Aorta (tissue), 5 donors: ENCODE measurements at regions not wholly inside any gene's neighbourhood (a gene's known extent, or its start where the extent isn't known, plus 50 kb on each side); places are given as distances from the start of the nearest gene placed in this dataset.
"Not testable (repeated sequence)": the region's sequence is repeated elsewhere in the genome, so short reads cannot be mapped to it uniquely, and the experiment has no call there.

Experiments
- ATAC-seq: fragments of 200-7000 bp; cut with Tn5 transposase; one replicate; pipeline ENCODE4 v1.9.1; 2022; ENCODE audit warnings: moderate library complexity; ENCODE audit not compliant: low FRiP score
- DNase-seq, 2 donors: peaks; one replicate each; pipeline ENCODE4 v3.0.0-alpha.2; 2020
- H3K27ac ChIP-seq, 2 donors: one replicate each; pipeline ENCODE4 v1.5.1; 2013; ENCODE audit warnings: low read length in 2 of 2, mild to moderate bottlenecking in 2 of 2, moderate library complexity in 2 of 2, control low read depth in 1 of 2, inconsistent platforms in 1 of 2, low read depth in 1 of 2
- H3K27me3 ChIP-seq, 2 donors: one replicate each; pipeline ENCODE4 v1.6.1; 2013; ENCODE audit warnings: control low read depth in 1 of 2, low read length in 1 of 2, mild to moderate bottlenecking in 1 of 2, moderate library complexity in 1 of 2; ENCODE audit not compliant: insufficient read depth in 2 of 2, control insufficient read depth in 1 of 2
- H3K36me3 ChIP-seq, 2 donors: one replicate each; pipeline ENCODE4 v1.6.1; 2013; ENCODE audit warnings: control low read depth in 1 of 2, low read length in 1 of 2, mild to moderate bottlenecking in 1 of 2; ENCODE audit not compliant: insufficient read depth in 2 of 2, control insufficient read depth in 1 of 2
- H3K4me1 ChIP-seq, 2 donors: one replicate each; pipeline ENCODE4 v1.6.1; 2013; ENCODE audit warnings: low read length in 2 of 2, control low read depth in 1 of 2, mild to moderate bottlenecking in 1 of 2, moderate library complexity in 1 of 2; ENCODE audit not compliant: insufficient read depth in 2 of 2, control insufficient read depth in 1 of 2
- H3K4me3 ChIP-seq, 2 donors: one replicate each; pipeline ENCODE4 v1.5.1; 2013; ENCODE audit warnings: low read length in 2 of 2, control low read depth in 1 of 2, mild to moderate bottlenecking in 1 of 2
- H3K9me3 ChIP-seq: one replicate; pipeline ENCODE4 v1.6.1; 2013; ENCODE audit warnings: mild to moderate bottlenecking, low read length; ENCODE audit not compliant: control insufficient read depth
- WGBS, 2 donors: extraction: QIAGEN DNeasy Blood & Tissue Kit; methylation state at CpG; one replicate each; pipeline ENCODE4 v1.1.7; 2013; 5-methylcytosine and 5-hydroxymethylcytosine counted together
- intact Hi-C, 2 donors: fragments of 100-400 bp; cut with DNase I; formaldehyde crosslinking; loops; one replicate each; pipeline versions ENCODE4 v1.14.2 to v1.15.0; 2022
- donor health status: healthy with polysubstance abuse.
- donor health status: Bipolar disorder and iron deficiency.
- donor health status: DM: no; HTN: no; CAD: no.
- donor health status: DM: no; HTN: no; CAD: no.
- donor health status: DM: yes; HTN: yes; CAD: no.

- H3K4me3 ChIP-seq, H3K27me3 ChIP-seq, DNase-seq, H3K36me3 ChIP-seq, ATAC-seq, intact Hi-C loops, H3K4me1 ChIP-seq, H3K9me3 ChIP-seq, H3K27ac ChIP-seq: not testable (repeated sequence)
- WGBS, 2 donors = 97% methylated on average over 25 to 30 of the region's 30 CpGs
Observed at GRCh38 chr5:12573916-12574297, 669.7 kb upstream of the CTNND2 start.

- H3K9me3 ChIP-seq = peaks cover 2% of the 10 kb centered on the region
- no peaks in the 10 kb centered on the region for H3K27me3 ChIP-seq
- intact Hi-C loops = no loop called here
- H3K36me3 ChIP-seq = no peaks in the 10 kb centered on the region
- 66 to 86% methylated on average over 1 of the region's 1 CpG for WGBS, 2 donors
- no peak overlapping the region for H3K4me3 ChIP-seq
- ATAC-seq = no peak
- H3K4me1 ChIP-seq = no peaks in the 10 kb centered on the region
- no peak for DNase-seq
- no peak overlapping the region for H3K27ac ChIP-seq
Observed at GRCh38 chr5:12570688-12571087, 666.4 kb upstream of the CTNND2 start.

GRCh38 chr5:12566441-12566840 lies 662.2 kb upstream of the CTNND2 start:
- ATAC-seq = no peak
- Histone ChIP-seq H3K27ac (no peak overlapping the region), H3K27me3 (no peaks in the 10 kb centered on the region), H3K4me1 (no peaks in the 10 kb centered on the region), H3K9me3 (peaks cover 2% of the 10 kb centered on the region), H3K4me3 (no peak overlapping the region), H3K36me3 (no peaks in the 10 kb centered on the region)
- intact Hi-C loops = no loop called here
- 94 to 95% methylated on average over 1 of the region's 1 CpG for WGBS, 2 donors
- DNase-seq = no peak

- Histone ChIP-seq H3K4me1 (no peaks in the 10 kb centered on the region), H3K4me3 (no peak overlapping the region), H3K27me3 (no peaks in the 10 kb centered on the region), H3K9me3 (no peaks in the 10 kb centered on the region), H3K27ac (no peak overlapping the region), H3K36me3 (no peaks in the 10 kb centered on the region)
- ATAC-seq (no peak), DNase-seq (no peak)
- WGBS, 2 donors = 39 to 40% methylated on average over 2 of the region's 2 CpGs
- intact Hi-C loops = no loop called here
Observed at GRCh38 chr5:12557012-12557411, 652.8 kb upstream of the CTNND2 start.

- ATAC-seq (no peak), DNase-seq (no peak)
- 90 to 92% methylated on average over 1 of the region's 1 CpG for WGBS, 2 donors
- intact Hi-C loops = no loop called here
- Histone ChIP-seq H3K27me3 (no peaks in the 10 kb centered on the region), H3K4me1 (no peaks in the 10 kb centered on the region), H3K4me3 (no peak overlapping the region), H3K9me3 (peaks cover 2% of the 10 kb centered on the region), H3K36me3 (no peaks in the 10 kb centered on the region), H3K27ac (no peak overlapping the region)
Observed at GRCh38 chr5:12526113-12526512, 621.9 kb upstream of the CTNND2 start.

GRCh38 chr5:12522116-12522515 lies 617.9 kb upstream of the CTNND2 start:
- no peaks in the 10 kb centered on the region for H3K27me3 ChIP-seq
- no peaks in the 10 kb centered on the region for H3K36me3 ChIP-seq
- H3K27ac ChIP-seq = no peak overlapping the region
- H3K4me1 ChIP-seq = no peaks in the 10 kb centered on the region
- H3K9me3 ChIP-seq = peaks cover 2% of the 10 kb centered on the region
- WGBS, 2 donors = 71 to 72% methylated on average over 5 of the region's 5 CpGs
- intact Hi-C loops = no loop called here
- no peak overlapping the region for H3K4me3 ChIP-seq
- no peak for ATAC-seq
- no peak for DNase-seq

GRCh38 chr5:12504983-12505382 lies 600.7 kb upstream of the CTNND2 start:
- H3K4me1 ChIP-seq, H3K4me3 ChIP-seq, H3K36me3 ChIP-seq, intact Hi-C loops, H3K27ac ChIP-seq, H3K9me3 ChIP-seq, ATAC-seq, H3K27me3 ChIP-seq, DNase-seq: not testable (repeated sequence)
- WGBS, 2 donors = 74% methylated on average over 1 of the region's 1 CpG

- intact Hi-C loops = no loop called here
- no peak for DNase-seq
- Histone ChIP-seq H3K27me3 (no peaks in the 10 kb centered on the region), H3K27ac (no peak overlapping the region), H3K4me1 (no peaks in the 10 kb centered on the region), H3K4me3 (no peak overlapping the region), H3K9me3 (no peaks in the 10 kb centered on the region), H3K36me3 (no peaks in the 10 kb centered on the region)
- 78 to 82% methylated on average over 3 of the region's 3 CpGs for WGBS, 2 donors
- no peak for ATAC-seq
Observed at GRCh38 chr5:12488161-12488560, 583.9 kb upstream of the CTNND2 start.

GRCh38 chr5:12480487-12480886 lies 576.2 kb upstream of the CTNND2 start:
- no peak for DNase-seq
- Histone ChIP-seq H3K27me3 (no peaks in the 10 kb centered on the region), H3K36me3 (no peaks in the 10 kb centered on the region), H3K9me3 (no peaks in the 10 kb centered on the region), H3K4me3 (no peak overlapping the region), H3K4me1 (no peaks in the 10 kb centered on the region), H3K27ac (no peak overlapping the region)
- intact Hi-C loops = no loop called here
- WGBS, 2 donors = 69 to 79% methylated on average over 3 of the region's 3 CpGs
- no peak for ATAC-seq
